Brain pericyte (primary cell): ENCODE measurements at regions not wholly inside any gene's neighbourhood (a gene's known extent, or its start where the extent isn't known, plus 50 kb on each side); places are given as distances from the start of the nearest gene placed in this dataset.
"Not testable (repeated sequence)": the region's sequence is repeated elsewhere in the genome, so short reads cannot be mapped to it uniquely, and the experiment has no call there.

ENCODE experiments used
- DNase-seq: peaks from one replicate; pipeline ENCODE4 v3.0.0-alpha.2; 2012; ENCODE audit warnings: low read depth, low spot score

DNA sequence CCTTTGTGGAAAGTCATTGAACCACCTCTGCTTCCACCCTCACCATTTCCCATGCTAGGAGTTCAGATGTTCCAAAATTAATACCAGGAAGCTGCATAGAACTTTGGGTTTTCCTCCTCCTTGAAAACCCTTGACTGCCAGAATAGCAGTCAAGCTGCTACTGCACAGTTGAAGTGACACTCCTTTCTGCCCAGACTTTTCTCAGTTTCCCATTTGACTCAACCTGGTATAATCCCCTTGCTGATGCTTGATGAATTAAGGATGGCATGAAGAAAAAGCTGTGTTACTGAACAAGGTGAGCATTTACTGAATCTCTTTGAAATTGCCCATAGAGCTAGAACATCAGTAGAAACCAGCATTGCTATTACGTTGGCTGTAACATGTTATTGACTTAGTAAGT, 286.0 kb downstream of the EDEM1 start:
- no peak for DNase-seq

DNA sequence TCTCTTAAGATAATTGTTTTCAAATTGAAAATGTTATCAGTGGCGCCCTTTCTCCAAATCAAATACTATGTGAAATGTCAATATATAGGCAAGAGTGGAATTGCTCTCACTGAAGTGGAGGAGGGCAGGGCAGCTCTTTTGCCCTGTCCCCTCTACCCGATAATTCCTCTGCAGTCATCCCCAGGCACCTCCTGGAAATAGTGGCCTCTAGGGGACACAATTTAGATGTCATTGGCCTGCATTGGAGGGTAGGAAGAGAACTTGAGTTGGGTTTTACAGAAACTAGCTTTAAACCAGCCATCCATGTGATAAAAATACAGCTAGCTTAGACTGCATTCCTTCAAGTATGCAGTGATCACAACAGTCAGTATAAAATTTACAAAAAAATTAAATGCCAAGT, 288.9 kb downstream of the EDEM1 start:
- no peak for DNase-seq

DNA sequence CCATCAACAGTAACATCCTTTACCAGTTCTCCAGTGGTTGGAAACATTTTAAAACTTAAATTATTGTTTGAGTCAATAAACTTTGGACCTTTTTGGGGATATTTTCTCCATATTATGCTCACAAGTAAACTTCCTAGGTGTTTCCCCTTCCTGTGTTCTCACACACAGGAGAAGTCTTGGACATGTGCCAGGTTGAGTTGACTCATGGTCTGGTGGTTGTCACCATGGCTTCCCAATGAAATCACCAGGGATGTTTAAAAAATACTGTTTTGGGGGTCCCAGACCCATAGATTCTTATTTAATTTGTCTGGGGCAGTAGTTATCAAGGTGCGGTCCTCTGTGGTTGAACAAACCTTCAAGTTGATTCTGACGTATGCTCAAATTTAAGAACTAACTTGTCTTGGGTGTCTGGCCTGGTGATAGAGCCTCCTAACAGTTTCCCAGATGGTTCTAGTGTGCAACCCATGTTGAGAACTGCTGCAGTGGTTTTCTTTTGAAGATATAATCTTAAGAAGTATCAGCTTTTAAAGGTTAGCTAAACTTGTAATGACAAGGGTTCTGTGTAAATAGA, 291.8 kb downstream of the EDEM1 start:
- no peak for DNase-seq

DNA sequence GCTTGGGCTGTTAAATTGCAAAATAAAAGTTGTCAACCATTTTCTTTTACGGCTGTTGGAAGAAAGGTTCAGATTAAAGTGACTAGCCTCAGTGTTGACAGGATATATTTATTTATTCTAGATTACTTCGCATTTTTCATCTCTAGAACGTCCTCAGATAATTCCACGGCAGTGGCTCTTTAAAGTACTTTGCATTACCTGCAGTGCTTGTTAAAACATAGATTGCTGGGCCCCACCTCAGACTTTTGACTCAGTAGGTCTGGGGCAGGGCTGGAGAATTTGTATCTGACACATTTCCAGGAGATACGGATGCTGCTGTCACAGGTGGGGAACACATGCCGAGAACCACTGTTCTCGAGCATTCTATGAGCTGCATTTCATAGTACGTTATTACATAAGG, 292.7 kb downstream of the EDEM1 start:
- no peak for DNase-seq

DNA sequence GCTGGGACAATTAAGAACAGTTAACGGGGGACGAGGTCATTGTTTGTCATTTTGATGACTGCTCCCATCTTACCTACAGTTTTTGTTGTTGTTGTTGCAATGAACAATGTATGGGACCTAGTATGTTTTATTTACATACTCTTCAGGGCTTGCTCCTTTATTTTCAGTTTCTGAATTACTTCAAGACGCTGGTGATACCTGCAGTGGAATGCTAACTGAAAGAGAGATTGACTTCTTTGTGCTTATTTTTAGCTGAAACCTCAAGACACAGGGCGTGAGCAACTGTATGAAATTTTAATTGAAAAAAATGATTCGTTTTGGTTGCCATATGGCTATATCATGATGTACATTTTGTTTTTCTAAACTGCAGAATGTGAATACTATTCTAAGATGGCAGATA, 297.9 kb downstream of the EDEM1 start:
- DNase-seq, result no peak

DNA sequence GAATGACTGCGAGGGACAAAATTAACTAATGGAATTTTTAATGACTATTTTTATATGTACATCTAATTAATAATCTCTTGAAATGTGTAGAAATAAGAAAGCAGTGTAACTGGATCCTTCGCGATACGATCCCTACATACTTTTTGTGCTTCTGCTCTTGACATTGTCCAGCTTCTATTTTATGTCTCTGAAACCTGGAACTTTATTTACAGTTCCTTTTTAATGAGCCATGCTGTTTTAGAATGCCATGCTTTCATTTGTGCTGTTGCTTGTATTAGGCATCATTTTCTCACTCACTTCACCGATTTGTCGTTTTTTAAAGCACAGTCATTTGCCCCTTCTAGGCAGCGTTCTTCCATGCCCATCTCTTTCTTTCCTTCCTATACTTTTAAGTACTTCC, 301.3 kb downstream of the EDEM1 start:
- DNase-seq, result no peak

DNA sequence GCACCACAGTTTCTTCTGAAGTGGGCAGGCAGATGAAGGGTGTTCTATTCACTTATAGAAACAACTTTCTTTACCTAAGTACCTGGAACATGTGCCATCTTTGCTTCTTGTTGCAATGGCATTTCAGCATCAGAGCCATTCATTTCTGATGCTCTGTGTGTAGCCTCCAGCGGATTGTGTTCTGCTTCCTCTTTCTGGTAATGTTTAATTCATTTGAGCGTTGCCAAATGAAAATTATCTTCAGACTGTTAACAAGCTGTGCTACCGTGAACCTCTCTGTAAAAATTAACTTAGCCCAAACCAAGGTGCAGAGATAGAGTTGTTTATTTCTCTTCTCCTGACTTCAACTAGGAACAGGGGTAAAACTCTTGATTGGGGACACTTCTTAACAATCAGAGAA, 302.0 kb downstream of the EDEM1 start:
- DNase-seq, result no peak

DNA sequence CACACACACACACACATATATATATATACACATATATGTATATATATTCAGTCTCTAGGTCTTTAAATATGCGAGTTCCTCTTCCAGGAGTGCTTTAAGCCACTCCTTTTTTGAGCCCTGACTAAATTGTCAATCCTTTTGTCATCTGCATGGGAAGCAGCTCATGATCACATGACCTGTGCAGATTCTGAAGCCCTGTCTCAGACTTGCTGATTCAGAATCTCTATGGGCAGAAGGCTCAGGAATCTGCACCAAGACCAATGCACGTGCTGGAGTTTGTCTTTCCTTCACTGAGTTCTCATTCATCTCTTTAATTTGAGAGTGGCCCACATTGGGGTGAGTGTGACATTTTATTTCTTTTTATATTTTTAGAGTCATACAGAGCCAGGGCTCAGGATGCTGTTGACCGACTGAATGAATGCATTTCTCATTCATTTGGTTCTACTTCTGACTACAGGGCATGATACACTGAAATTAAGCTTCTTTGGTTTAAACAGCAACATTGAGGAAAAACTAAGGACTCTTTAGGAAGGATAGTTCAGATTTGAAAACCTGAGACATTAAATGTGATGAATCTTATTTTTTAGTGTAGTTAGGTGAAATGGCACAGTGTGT, 307.5 kb downstream of the EDEM1 start:
- no peak for DNase-seq

DNA sequence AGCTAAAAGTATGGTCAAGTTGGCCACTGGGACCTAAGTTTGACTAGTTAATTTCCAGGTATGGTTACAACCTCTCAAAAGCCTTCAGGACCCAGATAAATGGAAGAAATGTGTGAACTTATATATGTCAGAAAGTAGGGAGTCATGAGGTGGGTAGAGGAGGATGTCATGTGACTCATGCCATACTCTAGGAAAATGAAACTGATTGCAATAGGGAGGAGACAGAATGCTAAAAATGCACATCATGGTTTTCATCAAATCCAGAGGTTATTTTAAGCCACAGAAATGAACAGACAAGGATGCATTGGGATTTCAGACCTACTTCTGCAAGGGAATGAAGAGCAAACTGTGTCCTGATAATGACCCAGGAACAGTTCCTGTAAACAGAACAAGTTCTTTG, 310.0 kb downstream of the EDEM1 start:
- DNase-seq, result no peak

DNA sequence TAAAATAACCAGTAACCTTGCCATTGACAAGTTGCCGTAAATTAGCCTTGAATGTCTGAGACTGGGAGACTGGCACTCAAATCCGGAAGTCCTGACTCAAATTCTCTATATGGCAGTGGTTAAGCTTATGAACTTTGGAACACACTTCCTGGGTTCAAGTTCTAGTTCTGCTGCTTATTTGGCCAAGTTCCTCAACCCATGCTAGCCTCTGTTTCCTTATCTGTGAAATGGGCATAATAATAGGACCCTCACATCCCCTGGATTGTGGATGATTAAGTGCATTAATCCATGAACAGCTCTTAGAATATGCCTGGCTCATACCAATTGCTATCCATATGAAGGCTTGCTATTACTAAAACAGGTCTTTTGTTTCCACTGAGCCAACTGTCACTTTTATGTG, 311.5 kb downstream of the EDEM1 start:
- no peak for DNase-seq

DNA sequence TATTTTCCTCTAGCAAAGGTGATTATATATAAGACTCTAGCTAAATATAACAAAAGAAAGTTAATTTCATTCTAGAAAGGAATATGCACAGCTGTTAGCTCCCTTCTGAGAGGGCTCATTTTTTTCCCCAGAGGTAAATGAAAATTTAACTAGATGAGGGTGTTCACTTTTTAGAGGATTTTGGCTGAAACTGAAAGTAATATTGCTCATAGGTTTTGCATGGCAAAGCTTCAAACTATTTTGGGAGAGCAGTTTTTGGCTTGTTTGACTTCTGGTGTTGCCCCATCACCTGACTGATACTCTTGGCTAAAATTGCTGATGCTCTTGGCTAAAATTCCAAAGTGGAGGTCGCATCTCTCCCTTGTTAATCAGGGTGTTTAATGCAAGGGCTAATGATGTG, 311.9 kb downstream of the EDEM1 start:
- no peak for DNase-seq

DNA sequence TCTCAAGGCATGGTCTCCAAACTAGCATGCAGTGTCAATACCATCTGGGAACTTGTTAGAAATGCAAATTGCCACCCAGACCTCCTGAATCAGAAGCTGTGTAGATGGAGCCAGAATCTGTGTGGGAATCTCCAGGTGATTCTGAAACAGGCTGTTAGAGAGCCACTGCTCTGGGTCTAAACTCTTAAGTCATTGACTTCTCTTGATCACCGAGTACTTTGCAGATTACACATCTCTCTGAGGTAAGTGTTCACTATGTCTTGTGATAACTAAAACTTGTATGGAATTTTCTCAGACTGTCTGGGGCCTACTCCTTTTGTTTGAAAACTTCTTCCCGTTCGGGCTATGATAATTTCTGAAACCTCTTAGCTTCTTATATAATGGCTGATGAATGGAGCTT, 315.6 kb downstream of the EDEM1 start:
- DNase-seq, result no peak

DNA sequence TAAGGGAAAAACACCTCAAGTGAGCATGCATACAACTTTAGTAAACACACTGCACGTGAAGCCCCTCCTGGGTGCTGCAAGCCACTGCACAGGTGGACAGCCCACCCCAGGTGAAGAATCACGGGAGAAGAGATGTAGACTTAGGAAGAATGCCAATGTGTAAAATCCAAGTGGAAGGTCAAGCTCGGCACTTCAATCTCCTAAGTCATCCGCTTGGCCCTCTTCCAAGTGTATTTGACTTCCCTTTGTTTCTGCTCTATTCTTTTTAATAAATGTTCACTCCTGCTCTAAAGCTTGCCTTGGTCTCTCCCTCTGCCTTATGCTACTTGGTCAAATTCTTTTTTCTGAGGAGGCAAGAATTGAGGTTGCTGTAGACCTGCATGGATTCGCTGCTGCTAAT, 316.6 kb downstream of the EDEM1 start:
- DNase-seq, result no peak

DNA sequence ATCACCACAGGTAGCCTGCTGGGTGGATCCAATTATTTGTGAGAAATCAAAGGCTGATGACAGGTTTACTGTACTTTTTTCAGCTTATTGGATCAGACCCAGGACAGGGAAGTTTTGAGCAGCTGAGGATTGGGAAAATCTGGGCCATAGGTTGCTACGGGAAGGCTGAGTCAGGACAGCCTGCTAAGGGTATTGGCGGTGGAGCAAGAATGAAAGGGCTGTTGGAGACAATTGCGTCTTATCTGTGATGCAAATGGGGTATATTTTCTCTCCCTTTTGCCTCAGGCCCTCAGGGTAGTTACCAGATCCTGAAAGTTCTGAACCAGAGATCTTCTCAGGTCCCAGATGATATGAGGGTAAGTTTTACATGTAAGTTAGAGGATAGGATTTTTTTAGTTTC, 317.7 kb downstream of the EDEM1 start:
- DNase-seq, result no peak

DNA sequence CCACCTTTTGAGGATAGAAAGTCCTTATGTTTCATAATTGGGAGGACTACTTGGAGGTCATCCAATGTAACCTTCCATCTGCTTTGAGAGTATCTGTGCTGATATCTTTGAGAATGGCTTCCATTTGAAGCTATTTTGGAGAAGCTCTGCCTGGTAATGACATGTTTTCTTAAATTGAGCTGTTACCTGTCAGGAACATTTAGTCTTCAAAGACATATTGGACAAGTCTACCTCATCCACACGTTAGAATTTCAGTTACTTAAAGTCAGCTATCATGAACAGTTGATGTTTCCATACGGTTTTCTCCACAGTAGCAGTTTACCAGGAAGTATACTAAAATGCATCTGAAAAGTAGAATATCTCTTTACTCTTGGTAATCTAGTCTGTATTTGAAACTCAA, 318.5 kb downstream of the EDEM1 start:
- DNase-seq, result no peak

DNA sequence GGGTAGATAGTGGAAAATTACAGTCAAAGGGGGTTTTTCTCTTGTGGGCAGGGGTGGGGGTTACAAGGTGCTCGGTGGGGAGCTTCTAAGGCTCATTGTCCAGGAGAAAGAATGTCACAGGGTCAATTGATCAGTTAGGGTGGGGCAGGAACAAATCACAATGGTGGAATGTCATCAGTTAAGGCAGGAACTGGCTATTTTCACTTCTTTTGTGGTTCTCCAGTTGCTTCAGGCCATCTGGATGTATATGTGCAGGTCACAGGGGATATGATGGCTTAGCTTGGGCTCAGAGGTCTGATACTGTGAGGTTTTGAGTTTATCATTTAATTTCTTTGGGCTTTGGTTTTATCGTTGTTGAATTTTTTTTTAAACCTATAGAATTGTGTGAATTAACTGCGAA, 321.4 kb downstream of the EDEM1 start:
- DNase-seq, result not testable (repeated sequence)

DNA sequence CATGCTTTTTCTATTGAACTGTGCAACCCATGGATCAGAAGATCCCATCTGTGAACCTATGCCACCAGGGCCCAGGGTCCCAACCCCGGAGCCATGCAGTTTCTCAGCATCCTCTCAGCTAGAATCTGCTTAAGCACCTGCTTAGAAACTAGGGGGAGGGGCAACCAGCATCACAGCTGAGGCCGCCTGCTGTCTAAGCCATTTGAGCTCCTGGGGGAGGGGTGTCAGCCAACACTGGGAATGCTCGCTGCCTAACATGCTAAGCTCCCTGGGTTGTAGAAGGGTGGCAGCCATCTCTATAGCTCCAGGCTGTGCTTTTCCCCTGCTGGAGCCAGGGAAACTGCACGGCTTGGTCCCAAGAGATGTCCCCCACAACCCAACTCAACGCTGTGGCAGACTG, 322.8 kb downstream of the EDEM1 start:
- no peak for DNase-seq

DNA sequence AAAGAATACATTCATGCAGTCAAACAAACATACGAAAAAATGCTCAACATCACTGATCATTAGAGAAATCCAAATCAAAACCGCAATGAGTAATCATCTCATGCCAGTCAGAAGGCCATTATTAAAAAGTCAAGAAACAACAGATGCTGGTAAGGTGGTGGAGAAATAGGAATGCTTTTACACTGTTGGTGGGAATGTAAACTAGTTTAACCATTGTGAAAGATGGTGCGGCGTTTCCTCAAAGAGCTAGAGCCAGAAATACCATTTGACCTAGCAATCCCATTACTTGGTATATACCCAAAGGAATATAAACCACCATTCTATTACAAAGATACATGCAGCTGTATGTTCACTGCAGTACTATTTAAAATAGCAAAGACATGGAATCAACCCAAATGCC, 330.4 kb downstream of the EDEM1 start:
- no peak for DNase-seq

DNA sequence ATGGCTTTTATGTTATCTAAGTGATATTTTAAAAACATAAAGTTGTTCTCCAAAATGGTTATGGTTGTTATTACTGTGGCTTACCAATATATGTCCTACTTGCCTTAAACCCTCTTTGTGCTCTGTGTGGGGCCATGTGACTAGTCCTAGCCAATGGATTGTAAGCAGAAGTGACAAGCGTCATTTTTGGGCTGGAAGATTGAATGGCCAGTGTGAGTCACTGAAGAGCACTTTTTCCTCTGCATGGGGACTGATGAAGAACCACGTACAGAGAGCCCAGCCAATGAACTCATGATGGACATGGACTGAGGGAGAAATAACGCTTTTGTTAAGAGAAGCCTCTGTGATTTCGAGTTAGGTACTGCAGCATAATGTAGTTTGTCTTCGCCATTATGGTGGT, 332.7 kb downstream of the EDEM1 start:
- DNase-seq, result no peak

DNA sequence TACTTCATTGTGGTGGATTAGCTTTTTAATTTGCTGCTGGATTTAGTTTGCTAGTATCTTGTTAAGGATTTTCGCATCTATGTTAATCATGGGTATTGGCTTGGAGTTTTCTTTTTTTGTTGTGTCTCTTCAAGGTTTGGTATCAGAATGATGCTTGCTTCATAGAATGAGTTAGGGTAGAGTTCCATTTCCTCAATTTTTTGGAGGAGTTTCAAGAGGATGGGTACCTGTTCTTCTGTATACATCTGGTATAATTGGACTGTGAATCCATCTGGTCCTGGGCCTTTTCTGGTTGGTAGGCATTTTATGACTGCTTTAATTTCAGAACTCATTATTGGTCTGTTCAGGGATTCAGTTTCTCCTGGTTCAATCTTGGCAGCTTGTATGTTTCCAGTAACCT, 335.6 kb downstream of the EDEM1 start:
- DNase-seq, result no peak

DNA sequence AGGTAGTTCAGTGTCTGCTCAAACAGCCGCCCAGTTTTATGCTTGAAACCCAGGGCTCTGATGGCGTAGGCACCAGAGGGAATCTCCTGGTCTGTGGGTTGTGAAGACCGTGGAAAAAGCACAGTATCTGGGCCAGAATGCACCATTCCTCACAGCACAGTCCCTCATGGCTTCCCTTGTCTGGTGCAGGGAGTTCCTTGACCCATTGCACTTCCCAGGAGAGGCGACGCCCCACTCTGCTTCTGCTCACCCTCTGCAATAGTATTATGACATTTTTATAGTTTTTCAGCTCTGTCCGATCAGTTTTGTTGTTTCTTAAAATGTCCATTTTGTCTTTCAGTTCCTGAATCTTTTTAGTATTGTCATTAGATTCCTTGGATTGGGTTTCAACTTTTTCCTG, 343.5 kb downstream of the EDEM1 start:
- no peak for DNase-seq

DNA sequence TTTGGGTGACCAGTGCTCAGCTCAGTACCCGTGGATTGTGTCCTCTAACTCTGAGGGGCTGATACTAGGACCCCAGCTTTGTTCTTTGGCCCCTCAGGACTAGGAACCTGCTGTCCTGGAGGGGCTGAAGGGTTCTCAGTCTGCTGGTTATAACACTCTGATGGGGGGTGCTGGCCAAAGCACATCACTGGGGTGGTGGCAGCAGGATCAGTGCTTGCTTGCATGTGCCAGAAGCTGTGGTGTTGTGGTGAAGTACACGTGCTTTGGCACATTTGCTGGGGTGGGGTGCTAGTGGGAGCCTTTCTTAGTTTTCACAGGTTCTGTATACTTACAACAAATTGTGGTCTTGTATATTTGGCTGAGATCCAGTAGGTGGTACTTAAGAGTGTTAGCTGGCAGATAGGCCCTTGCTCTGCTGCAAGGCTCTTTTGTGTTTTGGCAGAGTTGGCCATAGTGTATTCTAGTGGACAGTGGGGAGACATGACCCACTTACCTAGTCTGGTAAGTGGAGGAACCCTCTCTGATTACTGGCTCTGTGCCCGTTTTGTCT, 344.3 kb downstream of the EDEM1 start:
- DNase-seq, result no peak

DNA sequence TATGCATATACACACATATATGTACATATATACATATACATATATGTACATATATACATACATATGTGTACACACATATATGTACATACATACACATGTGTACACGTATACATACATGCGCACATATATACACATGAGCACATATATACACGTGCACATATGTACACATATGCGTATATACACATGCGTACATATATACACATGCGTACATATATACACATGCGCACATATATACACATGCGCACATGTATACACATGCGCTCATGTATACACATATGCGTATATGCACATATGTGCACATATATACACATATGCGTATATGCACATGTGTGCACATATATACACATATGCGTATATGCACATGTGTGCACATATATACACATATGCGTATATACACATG, 353.0 kb downstream of the EDEM1 start:
- DNase-seq, result no peak

DNA sequence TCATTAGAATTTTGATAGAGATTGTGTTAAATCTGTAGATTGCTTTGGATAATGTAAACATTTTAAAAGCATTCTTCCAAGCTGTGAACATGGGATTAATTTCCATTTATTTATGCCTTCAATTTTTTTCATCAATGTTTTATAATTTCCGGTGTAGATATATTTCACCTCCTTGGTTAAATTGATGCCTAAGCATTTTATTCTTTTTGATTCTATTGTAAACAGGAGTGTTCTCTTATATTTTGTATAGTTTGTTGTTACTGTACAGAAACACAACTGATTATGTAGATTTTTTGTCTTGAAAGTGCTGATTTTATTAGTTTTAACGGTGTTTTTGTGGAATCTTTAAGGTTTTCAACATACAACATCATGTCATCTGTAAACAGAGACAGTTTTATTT, 355.0 kb downstream of the EDEM1 start:
- no peak for DNase-seq
